Peyer's patch (tissue), 4 donors: ENCODE measurements at regions not wholly inside any gene's neighbourhood (a gene's known extent, or its start where the extent isn't known, plus 50 kb on each side); places are given as distances from the start of the nearest gene placed in this dataset.

Experiments
- DNase-seq, 3 donors: peaks; one replicate each; pipeline ENCODE4 v3.0.0-alpha.2; 2017 to 2019
- H3K27ac ChIP-seq, 4 donors: fragments of 200-600 bp; sonication (generic); one replicate each; pipeline ENCODE4 v1.5.1; 2016 to 2019
- H3K27me3 ChIP-seq, 2 donors: fragments of 200-600 bp; sonication (generic); one replicate each; pipeline ENCODE4 v1.5.1; 2019
- H3K36me3 ChIP-seq, 3 donors: fragments of 200-600 bp; sonication (generic); one replicate each; pipeline ENCODE4 v1.5.1; 2016 to 2019
- H3K4me1 ChIP-seq, 4 donors: fragments of 200-600 bp; sonication (generic); one replicate each; pipeline ENCODE4 v1.5.1; 2016 to 2019
- H3K4me3 ChIP-seq, 4 donors: fragments of 200-600 bp; sonication (generic); 1 replicate in 3 of 4; 2 replicates in 1 of 4; pipeline ENCODE4 v1.5.1; 2016 to 2019; ENCODE audit warnings: mild to moderate bottlenecking in 1 of 4
- H3K9me3 ChIP-seq, 4 donors: fragments of 200-600 bp; sonication (generic); one replicate each; pipeline ENCODE4 v1.5.1; 2016 to 2019; ENCODE audit warnings: mild to moderate bottlenecking in 1 of 4
- CTCF ChIP-seq, 6 experiments: fragments of 450-650 bp in 4 of 6; fragments of 200-600 bp in 2 of 6; sonication (generic) in 1 of 6; IDR thresholded peaks; one replicate each; pipeline ENCODE4 v1.5.1; 2017 to 2019; ENCODE audit warnings: antibody characterized with exemption in 6 of 6, mild to moderate bottlenecking in 3 of 6, moderate library complexity in 1 of 6
- POLR2A ChIP-seq, 2 donors: fragments of 450-650 bp; IDR thresholded peaks; one replicate each; pipeline ENCODE4 v1.5.1; 2017; ENCODE audit warnings: antibody characterized with exemption in 2 of 2, mild to moderate bottlenecking in 2 of 2, moderate library complexity in 2 of 2

GRCh38 chr4:58042176-58042575 is 932.0 kb upstream of the IGFBP7 start:
- H3K27ac ChIP-seq, result no peak overlapping the region
- H3K36me3 ChIP-seq, result no peaks in the 10 kb centered on the region
- no peak for DNase-seq
- no peaks in the 10 kb centered on the region for H3K9me3 ChIP-seq
- no peaks in the 10 kb centered on the region for H3K4me1 ChIP-seq
- H3K27me3 ChIP-seq, result no peaks in the 10 kb centered on the region
- no peak overlapping the region for H3K4me3 ChIP-seq
- TF ChIP-seq POLR2A (IDR thresholded peaks at IDR 0.05), result no peak
- no peak for TF ChIP-seq CTCF (IDR thresholded peaks at IDR 0.05)

GRCh38 chr4:57993944-57994343 is 883.8 kb upstream of the IGFBP7 start:
- Histone ChIP-seq H3K9me3 (no peaks in the 10 kb centered on the region), H3K27ac (no peak overlapping the region), H3K36me3 (no peaks in the 10 kb centered on the region), H3K4me1 (no peaks in the 10 kb centered on the region), H3K27me3 (no peaks in the 10 kb centered on the region), H3K4me3 (no peak overlapping the region)
- TF ChIP-seq POLR2A (IDR thresholded peaks at IDR 0.05), result no peak
- TF ChIP-seq CTCF (IDR thresholded peaks at IDR 0.05), result no peak
- no peak for DNase-seq

- Histone ChIP-seq H3K36me3 (no peaks in the 10 kb centered on the region), H3K9me3 (no peaks in the 10 kb centered on the region), H3K27ac (no peak overlapping the region), H3K4me3 (no peak overlapping the region), H3K27me3 (no peaks in the 10 kb centered on the region), H3K4me1 (no peaks in the 10 kb centered on the region)
- no peak for TF ChIP-seq CTCF (IDR thresholded peaks at IDR 0.05)
- TF ChIP-seq POLR2A (IDR thresholded peaks at IDR 0.05), result no peak
- DNase-seq, result no peak
These were observed 879.2 kb upstream of the IGFBP7 start for GRCh38 chr4:57989430-57989829.

- no peaks in the 10 kb centered on the region for H3K27me3 ChIP-seq
- no peak overlapping the region for H3K27ac ChIP-seq
- no peaks in the 10 kb centered on the region for H3K4me1 ChIP-seq
- TF ChIP-seq CTCF (IDR thresholded peaks at IDR 0.05) (no peak), POLR2A (IDR thresholded peaks at IDR 0.05) (no peak)
- H3K4me3 ChIP-seq, result no peak overlapping the region
- H3K9me3 ChIP-seq, result no peaks in the 10 kb centered on the region
- H3K36me3 ChIP-seq, result no peaks in the 10 kb centered on the region
- DNase-seq, result no peak
These were observed 875.0 kb upstream of the IGFBP7 start for GRCh38 chr4:57985161-57985560.

GRCh38 chr4:57981123-57981522 is 870.9 kb upstream of the IGFBP7 start:
- TF ChIP-seq CTCF (IDR thresholded peaks at IDR 0.05), result no peak
- TF ChIP-seq POLR2A (IDR thresholded peaks at IDR 0.05), result no peak
- Histone ChIP-seq H3K4me1 (no peaks in the 10 kb centered on the region), H3K4me3 (no peak overlapping the region), H3K9me3 (no peaks in the 10 kb centered on the region), H3K27me3 (no peaks in the 10 kb centered on the region), H3K36me3 (no peaks in the 10 kb centered on the region), H3K27ac (no peak overlapping the region)
- DNase-seq, result no peak

- Histone ChIP-seq H3K27me3 (no peaks in the 10 kb centered on the region), H3K9me3 (no peaks in the 10 kb centered on the region), H3K36me3 (no peaks in the 10 kb centered on the region), H3K4me3 (no peak overlapping the region), H3K4me1 (no peaks in the 10 kb centered on the region), H3K27ac (no peak overlapping the region)
- no peak for DNase-seq
- no peak for TF ChIP-seq CTCF (IDR thresholded peaks at IDR 0.05)
- no peak for TF ChIP-seq POLR2A (IDR thresholded peaks at IDR 0.05)
These were observed 864.6 kb upstream of the IGFBP7 start for GRCh38 chr4:57974821-57975220.
